MM.1S (cell line): ENCODE measurements at regions not wholly inside any gene's neighbourhood (a gene's known extent, or its start where the extent isn't known, plus 50 kb on each side); places are given as distances from the start of the nearest gene placed in this dataset.
"Not testable (repeated sequence)": the region's sequence is repeated elsewhere in the genome, so short reads cannot be mapped to it uniquely, and the experiment has no call there.

ENCODE experiments used
- DNase-seq: peaks from one replicate; pipeline ENCODE4 v3.0.0-alpha.2; 2015
- H2AFZ ChIP-seq: fragments of 300-600 bp; sonication (generic); 2 replicates; pipeline ENCODE4 v1.6.0; 2016; ENCODE audit warnings: antibody characterized with exemption, low read length
- H3F3A ChIP-seq: fragments of 300-600 bp; sonication (generic); 2 replicates; pipeline ENCODE4 v1.6.1; 2016; ENCODE audit warnings: mild to moderate bottlenecking, antibody characterized with exemption, low read length, moderate library complexity, mixed read lengths; ENCODE audit not compliant: insufficient read depth
- H3K27ac ChIP-seq: fragments of 300-600 bp; sonication (generic); 2 replicates; pipeline ENCODE4 v1.5.1; 2016; ENCODE audit warnings: mild to moderate bottlenecking, low read length
- H3K27me3 ChIP-seq: fragments of 300-600 bp; sonication (generic); replicated peaks from 2 replicates; pipeline ENCODE4 v1.6.0; 2016; ENCODE audit warnings: low read length; ENCODE audit not compliant: insufficient read depth
- H3K36me3 ChIP-seq: fragments of 300-600 bp; sonication (generic); replicated peaks from 2 replicates; pipeline ENCODE4 v1.6.1; 2016; ENCODE audit warnings: mild to moderate bottlenecking, low read length, mixed read lengths; ENCODE audit not compliant: insufficient read depth
- H3K4me1 ChIP-seq: fragments of 300-600 bp; sonication (generic); 2 replicates; pipeline ENCODE4 v1.6.1; 2016; ENCODE audit warnings: low read length, mixed read lengths
- H3K4me2 ChIP-seq: fragments of 300-600 bp; sonication (generic); 2 replicates; pipeline ENCODE4 v1.6.0; 2016; ENCODE audit warnings: low read depth, low read length
- H3K4me3 ChIP-seq: fragments of 300-600 bp; sonication (generic); 2 replicates; pipeline ENCODE4 v1.5.1; 2016; ENCODE audit warnings: low read length, mixed read lengths
- H3K79me2 ChIP-seq: fragments of 300-600 bp; sonication (generic); 2 replicates; pipeline ENCODE4 v1.6.1; 2016; ENCODE audit warnings: mixed run types, low read length, mixed read lengths
- H3K9ac ChIP-seq: fragments of 300-600 bp; sonication (generic); 2 replicates; pipeline ENCODE4 v1.6.1; 2016; ENCODE audit warnings: low read length, mixed read lengths
- H3K9me2 ChIP-seq: fragments of 300-600 bp; sonication (generic); replicated peaks from 2 replicates; pipeline ENCODE4 v1.6.1; 2016; ENCODE audit warnings: mild to moderate bottlenecking, low read length, mixed read lengths; ENCODE audit not compliant: insufficient read depth
- H3K9me3 ChIP-seq: fragments of 300-600 bp; sonication (generic); replicated peaks from 2 replicates; pipeline ENCODE4 v1.6.1; 2016; ENCODE audit warnings: mild to moderate bottlenecking, low read length, mixed read lengths; ENCODE audit not compliant: insufficient read depth
- H4K20me1 ChIP-seq: fragments of 300-600 bp; sonication (generic); 2 replicates; pipeline ENCODE4 v1.6.1; 2016; ENCODE audit warnings: mild to moderate bottlenecking, low read length, moderate library complexity, mixed read lengths; ENCODE audit not compliant: insufficient read depth

DNA sequence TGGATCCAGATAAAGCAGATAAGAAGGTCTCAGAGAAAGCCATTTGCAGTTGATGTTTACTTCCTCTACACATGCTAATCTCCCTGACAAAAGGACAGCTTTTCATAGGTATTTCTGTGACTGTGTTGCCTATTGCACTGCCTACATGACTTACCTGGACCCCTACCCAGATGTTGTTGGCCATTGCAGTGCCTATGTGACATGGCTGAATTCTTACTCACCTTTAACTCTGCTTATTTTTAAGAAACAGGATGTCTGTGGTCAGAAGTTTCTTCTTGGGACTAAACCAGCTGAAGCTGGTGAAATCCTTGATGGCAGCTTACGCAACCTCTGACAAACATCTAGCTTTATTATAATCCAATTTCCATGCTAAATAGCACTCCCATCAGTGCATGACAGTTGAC lies 50.7 kb downstream of the PPIAL4D start:
- not testable (repeated sequence) for H3K79me2 ChIP-seq, H3K4me3 ChIP-seq, H3K4me2 ChIP-seq, H4K20me1 ChIP-seq, H3F3A ChIP-seq, H3K9me3 ChIP-seq, H3K27me3 ChIP-seq, DNase-seq, H3K9me2 ChIP-seq, H3K36me3 ChIP-seq, H3K4me1 ChIP-seq, H3K9ac ChIP-seq, H2AFZ ChIP-seq, H3K27ac ChIP-seq

DNA sequence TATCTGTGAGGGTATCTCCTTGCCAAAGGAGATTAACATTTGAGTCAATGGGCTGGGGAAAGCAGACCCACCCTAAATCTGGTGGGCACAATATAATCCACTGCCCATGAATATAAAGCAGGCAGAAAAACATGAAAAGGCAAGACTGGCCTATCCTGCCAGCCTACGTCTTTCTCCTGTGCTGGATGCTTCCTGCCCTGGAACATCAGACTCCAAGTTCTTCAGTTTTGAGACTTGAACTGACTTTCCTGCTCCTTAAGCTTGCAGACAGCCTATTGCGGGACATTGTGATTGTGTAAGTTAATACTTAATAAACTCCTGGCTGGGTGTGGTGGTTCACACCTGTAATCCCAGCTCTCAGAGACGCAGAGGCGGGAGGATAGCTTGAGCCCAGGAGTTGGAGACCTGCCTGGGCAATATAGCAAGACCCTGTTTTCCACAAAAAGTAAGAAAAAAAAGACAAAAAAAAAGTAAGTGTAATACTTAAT lies 52.4 kb downstream of the PPIAL4D start:
- not testable (repeated sequence) for H2AFZ ChIP-seq, DNase-seq, H3K79me2 ChIP-seq, H3K27me3 ChIP-seq, H3K36me3 ChIP-seq, H3K27ac ChIP-seq, H3K9me2 ChIP-seq, H3K4me1 ChIP-seq, H3K9me3 ChIP-seq, H3K9ac ChIP-seq, H4K20me1 ChIP-seq, H3K4me3 ChIP-seq, H3K4me2 ChIP-seq, H3F3A ChIP-seq

DNA sequence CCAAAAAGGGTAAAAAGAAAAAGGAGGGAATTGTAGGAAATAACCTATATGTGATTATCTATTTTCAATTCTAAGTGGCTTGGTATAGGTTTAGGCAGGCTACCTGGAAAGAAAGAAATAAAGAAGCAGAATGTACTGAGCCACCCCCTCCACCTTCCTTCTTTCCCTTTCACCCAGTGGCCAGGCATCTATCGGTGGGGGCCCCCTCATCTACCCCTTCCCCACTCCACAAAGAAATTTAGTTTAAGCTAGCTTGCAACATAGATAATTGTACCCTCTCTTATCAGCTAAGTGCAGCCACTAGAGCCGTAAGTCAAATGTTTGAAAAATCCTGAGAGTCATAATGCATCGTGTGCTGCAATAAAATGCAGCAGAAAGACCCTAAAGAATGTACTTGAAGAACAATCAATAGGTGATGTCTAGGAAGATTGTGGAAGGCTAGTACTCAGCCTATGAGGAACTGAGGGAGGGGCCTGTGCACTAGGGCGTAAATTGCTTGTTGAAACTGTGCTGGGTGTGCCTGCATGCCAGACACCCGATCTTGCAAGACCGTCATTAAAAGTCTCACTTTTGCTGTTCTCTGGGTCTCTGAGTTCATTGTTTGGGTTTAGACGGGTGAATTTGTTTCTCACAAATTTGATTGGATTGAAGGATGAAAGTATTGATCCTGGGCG lies 53.0 kb downstream of the PPIAL4D start:
- not testable (repeated sequence) for H4K20me1 ChIP-seq, H3K36me3 ChIP-seq, H3K79me2 ChIP-seq, H2AFZ ChIP-seq, H3K4me2 ChIP-seq, H3K9ac ChIP-seq, H3K27me3 ChIP-seq, DNase-seq, H3K9me3 ChIP-seq, H3K9me2 ChIP-seq, H3K27ac ChIP-seq, H3F3A ChIP-seq, H3K4me1 ChIP-seq, H3K4me3 ChIP-seq

DNA sequence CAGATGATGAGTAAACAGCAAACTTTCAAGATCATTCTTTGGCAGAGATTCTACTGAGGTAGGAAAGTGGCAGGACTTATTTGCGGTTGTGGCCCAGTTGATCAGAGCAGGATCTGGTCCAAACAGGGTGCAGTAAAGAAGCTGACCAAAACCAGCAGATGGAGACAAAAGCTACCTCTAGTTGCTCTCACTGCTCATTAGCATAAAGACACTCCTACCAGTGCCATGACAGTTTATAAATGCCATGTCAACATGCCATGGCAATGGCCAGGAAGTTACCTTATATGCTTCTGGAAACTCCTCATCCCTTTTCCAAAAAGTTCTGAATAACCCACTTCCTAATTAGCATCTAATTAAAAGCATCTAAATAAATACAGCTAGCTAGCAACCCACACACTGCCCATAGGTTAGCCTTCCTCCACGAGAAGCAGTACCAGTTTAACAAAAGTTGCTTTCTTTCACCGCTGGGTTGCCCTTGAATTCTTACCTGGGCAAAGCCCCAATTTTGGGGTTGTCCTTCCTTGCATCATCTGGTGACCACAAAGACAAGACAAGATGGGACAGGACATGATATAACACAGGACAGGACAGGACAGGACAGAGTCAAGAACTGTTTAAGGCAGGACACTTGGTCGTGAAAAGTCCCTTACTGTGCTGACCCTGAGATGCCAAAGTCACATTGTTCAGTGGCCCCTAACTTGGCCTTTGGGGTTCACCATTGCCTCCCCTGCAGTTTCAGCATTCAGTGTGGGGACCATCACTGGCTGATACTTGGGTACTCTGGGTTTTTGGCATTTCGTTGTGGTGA lies 59.2 kb downstream of the PPIAL4D start:
- H3K9me2 ChIP-seq, H3K4me2 ChIP-seq, H3K36me3 ChIP-seq, H3K27ac ChIP-seq, H3K4me3 ChIP-seq, H2AFZ ChIP-seq, H3F3A ChIP-seq, H4K20me1 ChIP-seq, H3K9ac ChIP-seq, DNase-seq, H3K4me1 ChIP-seq, H3K9me3 ChIP-seq, H3K79me2 ChIP-seq, H3K27me3 ChIP-seq: not testable (repeated sequence)

DNA sequence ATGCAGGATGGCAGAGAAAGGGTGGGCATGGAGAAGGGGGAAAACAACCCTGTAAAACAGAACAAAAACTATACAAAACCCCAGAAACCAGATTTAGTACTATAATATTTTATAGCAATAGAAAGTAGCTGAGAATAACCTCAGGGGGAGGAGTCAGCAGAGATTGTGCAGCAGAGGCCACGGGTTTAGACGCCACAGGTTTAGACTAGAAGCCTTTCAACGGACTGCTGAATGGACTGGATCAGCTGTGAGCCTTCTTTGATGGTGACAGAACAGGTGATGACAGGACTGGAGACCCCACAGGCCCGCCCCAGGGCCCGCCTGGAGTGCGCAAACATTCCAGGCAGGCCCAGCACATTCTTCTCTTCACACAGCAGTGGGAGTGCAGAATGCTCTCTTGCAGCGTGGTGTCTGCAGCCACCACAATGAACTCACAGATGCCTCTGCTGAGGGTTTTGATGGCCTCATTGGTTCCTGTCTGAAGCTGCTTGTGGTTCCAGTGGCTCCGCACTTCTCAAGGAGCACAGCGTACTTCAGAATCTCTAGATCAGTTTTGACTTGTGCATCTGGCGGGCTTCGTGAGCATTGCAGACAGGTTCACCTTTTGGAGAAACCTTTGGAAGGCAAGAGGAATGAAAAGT lies 65.6 kb downstream of the PPIAL4D start:
- H3K9ac ChIP-seq, H3K79me2 ChIP-seq, H3K36me3 ChIP-seq, H3K9me3 ChIP-seq, H3K4me2 ChIP-seq, H3K4me1 ChIP-seq, H3K4me3 ChIP-seq, H2AFZ ChIP-seq, H4K20me1 ChIP-seq, H3K9me2 ChIP-seq, H3F3A ChIP-seq, H3K27me3 ChIP-seq, DNase-seq, H3K27ac ChIP-seq: not testable (repeated sequence)

DNA sequence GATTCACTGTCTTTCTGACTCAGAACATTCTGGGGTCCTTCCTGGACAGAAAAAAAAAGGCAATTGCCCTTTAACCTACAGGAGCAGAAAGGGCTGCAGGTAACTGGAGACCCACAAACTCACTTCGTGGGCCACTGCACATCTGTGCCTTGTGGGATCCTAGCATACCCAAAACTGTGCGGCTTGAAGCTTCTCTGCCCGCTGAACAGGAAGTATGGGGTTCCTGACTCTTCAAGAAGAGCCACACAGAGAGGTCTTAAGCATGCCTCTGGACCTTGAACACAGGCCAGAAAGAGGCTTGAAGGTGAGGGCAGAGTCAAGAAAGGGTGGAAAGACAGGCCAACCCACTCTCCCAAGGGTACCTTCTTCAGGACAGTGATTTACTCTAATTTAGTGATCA lies 67.6 kb downstream of the PPIAL4D start:
- H3K9me2 ChIP-seq, H3K27me3 ChIP-seq, H3K4me2 ChIP-seq, H3K36me3 ChIP-seq, H3K4me1 ChIP-seq, H3K9me3 ChIP-seq, H2AFZ ChIP-seq, H3F3A ChIP-seq, DNase-seq, H3K27ac ChIP-seq, H3K79me2 ChIP-seq, H3K4me3 ChIP-seq, H4K20me1 ChIP-seq, H3K9ac ChIP-seq: not testable (repeated sequence)

DNA sequence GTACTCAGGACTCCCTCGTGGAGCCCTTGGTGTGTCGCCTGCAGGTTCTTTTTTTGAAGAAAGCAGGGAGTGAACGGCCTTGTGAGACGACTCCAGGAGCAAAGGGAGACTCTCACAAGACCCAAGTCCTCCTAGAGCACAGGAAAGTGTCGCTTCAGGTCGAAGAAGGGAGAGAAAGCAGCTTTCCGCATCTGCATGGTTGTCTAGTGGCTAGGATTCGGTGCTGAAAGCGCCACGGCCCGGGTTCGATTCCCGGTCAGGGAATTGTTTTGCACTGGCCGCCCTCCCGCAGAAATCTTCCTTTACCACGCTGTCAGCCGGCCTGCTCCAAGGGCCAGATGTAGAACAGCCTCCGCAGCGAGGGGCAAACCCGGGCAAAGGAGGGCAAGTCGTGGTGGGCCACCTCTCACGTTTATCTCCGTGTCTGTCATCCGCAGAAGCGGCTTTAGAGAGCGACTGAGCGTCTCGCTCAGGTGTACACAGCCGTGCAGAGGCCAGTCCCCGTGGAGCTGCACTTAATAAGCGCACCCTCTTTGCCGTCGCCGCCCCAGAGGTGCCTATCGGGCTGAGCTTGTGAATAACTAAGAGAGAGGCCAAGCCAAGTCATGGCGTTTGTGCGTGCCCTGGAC lies 72.6 kb downstream of the FAM72D start:
- peak; percentile 6 for DNase-seq
- not testable (repeated sequence) for H3K9me3 ChIP-seq, H2AFZ ChIP-seq, H3K79me2 ChIP-seq, H3F3A ChIP-seq, H3K27ac ChIP-seq, H3K9ac ChIP-seq, H3K27me3 ChIP-seq, H4K20me1 ChIP-seq, H3K4me3 ChIP-seq, H3K9me2 ChIP-seq, H3K4me1 ChIP-seq, H3K4me2 ChIP-seq, H3K36me3 ChIP-seq
